ENCODE measurements at regions not wholly inside any gene's neighbourhood (a gene's known extent, or its start where the extent isn't known, plus 50 kb on each side); places are given as distances from the start of the nearest gene placed in this dataset.
"Not testable (repeated sequence)": the region's sequence is repeated elsewhere in the genome, so short reads cannot be mapped to it uniquely, and the experiment has no call there.

DNA sequence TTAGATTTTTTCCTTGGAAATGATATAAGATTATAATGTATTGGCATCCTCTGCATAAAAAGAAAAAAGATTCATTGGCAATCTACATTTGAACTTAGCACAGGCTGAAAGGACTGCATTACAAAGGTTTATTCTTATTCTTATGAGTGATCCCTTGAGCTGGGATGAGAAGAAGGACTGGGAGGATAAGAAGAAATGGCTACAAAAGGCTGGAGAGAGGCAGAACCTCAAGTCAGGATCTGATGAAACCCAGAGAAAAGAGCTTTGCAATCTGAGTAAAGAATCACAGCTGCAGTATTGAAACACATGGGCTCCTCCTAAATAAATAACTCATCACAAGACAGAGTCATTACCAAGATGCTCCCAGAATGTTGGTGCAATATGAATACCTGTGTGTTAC is 1635.4 kb upstream of the FLRT2 start:
- TF ChIP-seq JUND (IDR thresholded peaks at IDR 0.05; ENCODE audit: low read depth) = no peak

DNA sequence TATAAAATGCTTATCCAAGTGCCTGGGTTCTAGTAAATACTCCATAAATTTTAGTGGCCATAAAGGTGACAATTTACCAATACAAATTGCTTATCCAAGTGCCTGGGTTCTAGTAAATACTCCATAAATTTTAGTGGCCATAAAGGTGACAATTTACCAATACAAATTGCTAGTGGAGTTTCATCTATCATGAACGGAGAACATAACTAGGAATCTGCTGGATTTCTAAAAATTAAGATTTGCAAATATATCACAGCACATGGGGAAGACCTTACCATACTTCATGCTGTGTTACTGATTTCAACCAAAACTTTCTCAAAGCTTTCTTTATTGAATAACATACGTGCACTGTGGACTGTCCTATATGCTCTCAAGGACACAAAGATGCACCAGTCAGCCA is 1631.4 kb upstream of the FLRT2 start:
- in situ Hi-C loops (cut with HindIII; ENCODE audit: low pct_unique_long_range_greater_than_20kb, low sequenced_read_pairs); DNase-seq (ENCODE audit: low read depth in 1 of 2, low spot score in 1 of 2): not testable (repeated sequence)

More for the DNA sequence above, 1635.4 kb upstream of the FLRT2 start:
- DNase-seq (ENCODE audit: low read depth in 1 of 2, low spot score in 1 of 2) = no peak
- in situ Hi-C loops (cut with HindIII; ENCODE audit: low pct_unique_long_range_greater_than_20kb, low sequenced_read_pairs) = no loop called here

DNA sequence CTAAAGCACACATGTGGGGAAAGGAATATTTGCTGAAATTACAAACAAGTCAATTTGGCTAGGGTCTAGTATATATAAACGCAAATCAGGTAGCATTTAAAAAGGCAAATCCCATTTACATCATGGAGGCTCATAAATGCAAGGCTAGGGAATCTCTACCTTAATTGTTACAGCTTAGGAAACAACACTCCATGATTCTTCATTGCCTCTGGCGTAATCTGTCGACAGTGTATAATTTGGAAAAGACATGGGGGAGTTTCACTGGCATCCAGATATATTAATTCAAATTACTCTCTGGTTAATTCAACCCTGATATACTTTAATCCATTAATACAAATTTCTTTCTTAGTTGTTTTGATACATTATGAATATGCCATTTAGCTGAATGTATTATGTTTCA is 1630.2 kb upstream of the FLRT2 start:
- TF ChIP-seq JUND (IDR thresholded peaks at IDR 0.05; ENCODE audit: low read depth) = no peak

DNA sequence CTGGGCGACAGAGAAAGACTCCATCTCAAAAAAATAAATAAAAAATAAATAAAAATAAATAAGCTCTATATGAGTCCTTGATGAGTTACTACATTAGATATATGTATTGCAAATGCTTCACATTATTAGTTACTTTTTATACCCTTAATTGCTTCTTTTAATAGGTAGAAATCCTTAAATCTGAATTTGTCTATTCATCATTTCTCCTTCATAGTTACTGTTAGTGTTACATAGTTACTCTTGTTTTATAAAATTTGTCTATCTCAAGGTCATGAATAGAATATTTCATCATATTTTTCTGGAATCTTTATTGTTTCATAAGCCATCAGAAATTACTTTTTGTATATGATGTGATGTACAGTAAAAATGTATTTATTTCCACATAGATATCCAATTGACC is 1624.8 kb upstream of the FLRT2 start:
- TF ChIP-seq JUND (IDR thresholded peaks at IDR 0.05; ENCODE audit: low read depth) = no peak
- no peak for DNase-seq (ENCODE audit: low read depth in 1 of 2, low spot score in 1 of 2)
- in situ Hi-C loops (cut with HindIII; ENCODE audit: low pct_unique_long_range_greater_than_20kb, low sequenced_read_pairs) = no loop called here

More for the DNA sequence above, 1630.2 kb upstream of the FLRT2 start:
- no peak for DNase-seq (ENCODE audit: low read depth in 1 of 2, low spot score in 1 of 2)
- in situ Hi-C loops (cut with HindIII; ENCODE audit: low pct_unique_long_range_greater_than_20kb, low sequenced_read_pairs) = no loop called here

DNA sequence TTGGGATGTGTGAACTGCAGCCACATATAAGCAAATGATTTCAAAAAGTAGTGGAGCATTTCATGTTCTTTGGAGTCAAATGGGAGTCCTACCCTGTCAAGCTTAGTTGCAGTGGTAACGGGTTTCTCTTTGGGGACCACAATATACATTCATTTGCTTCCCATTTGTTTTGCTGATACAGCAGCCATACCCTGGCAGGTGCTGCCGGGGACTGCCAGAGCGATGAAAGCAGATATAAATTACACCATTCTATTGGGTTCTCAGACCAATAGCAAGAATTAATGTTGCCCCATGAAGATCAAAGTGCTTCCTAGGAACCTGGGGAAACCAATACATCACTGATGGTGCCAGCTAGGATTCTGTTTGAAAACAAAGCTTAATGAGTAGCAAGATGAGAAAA is 1621.5 kb upstream of the FLRT2 start:
- TF ChIP-seq JUND (IDR thresholded peaks at IDR 0.05; ENCODE audit: low read depth) = no peak
- DNase-seq (ENCODE audit: low read depth in 1 of 2, low spot score in 1 of 2) = no peak
- in situ Hi-C loops (cut with HindIII; ENCODE audit: low pct_unique_long_range_greater_than_20kb, low sequenced_read_pairs) = no loop called here

DNA sequence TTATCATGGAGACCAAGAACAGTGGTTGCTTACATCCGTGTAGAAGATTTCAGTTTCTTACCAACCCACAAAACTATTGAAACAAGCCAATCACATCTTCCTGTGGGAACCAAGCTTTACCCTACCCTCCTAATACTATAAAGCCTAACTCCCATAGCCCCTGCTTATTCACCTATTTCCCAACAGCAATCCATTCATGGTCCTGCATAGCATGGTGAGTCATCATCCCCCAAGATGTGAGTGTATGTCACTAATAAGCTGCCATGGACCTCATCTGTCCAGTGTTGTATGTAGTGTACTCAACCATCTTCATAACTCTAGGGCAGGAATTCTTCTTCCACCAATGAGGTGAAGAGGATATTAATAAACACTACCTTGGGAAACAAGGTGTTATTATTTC is 1620.4 kb upstream of the FLRT2 start:
- no peak for DNase-seq (ENCODE audit: low read depth in 1 of 2, low spot score in 1 of 2)
- in situ Hi-C loops (cut with HindIII; ENCODE audit: low pct_unique_long_range_greater_than_20kb, low sequenced_read_pairs) = no loop called here
- TF ChIP-seq JUND (IDR thresholded peaks at IDR 0.05; ENCODE audit: low read depth) = no peak

DNA sequence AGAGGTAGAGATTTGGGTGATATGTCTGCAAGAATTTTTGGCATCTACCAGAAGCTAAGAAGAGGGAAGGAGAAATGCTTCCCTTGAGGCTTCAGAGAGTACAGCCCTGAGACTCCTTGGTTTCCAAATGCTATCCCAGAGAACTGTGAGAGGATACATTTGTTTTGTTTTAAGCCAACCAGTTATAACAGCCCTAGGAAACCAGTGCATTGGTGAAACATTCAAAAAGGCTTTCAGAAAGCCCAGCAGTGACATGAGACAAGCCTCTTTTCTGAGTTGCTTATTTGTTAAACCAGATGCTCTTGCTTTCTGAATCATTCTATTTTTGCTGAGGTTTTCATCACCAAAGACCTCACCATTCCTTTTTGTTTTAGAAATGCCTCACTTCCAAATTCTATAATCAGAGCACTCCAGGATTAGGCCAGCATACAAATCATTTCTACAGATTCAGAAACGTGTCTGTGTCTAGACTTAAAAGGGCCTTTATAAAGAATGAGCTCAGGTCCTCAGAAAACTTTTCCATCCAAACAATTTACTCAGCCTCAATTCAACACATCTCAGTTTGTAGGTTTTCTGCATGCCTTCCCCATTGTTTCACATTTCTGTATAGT is 1617.8 kb upstream of the FLRT2 start:
- no peak for TF ChIP-seq JUND (IDR thresholded peaks at IDR 0.05; ENCODE audit: low read depth)
- in situ Hi-C loops (cut with HindIII; ENCODE audit: low pct_unique_long_range_greater_than_20kb, low sequenced_read_pairs) = no loop called here
- DNase-seq (ENCODE audit: low read depth in 1 of 2, low spot score in 1 of 2) = no peak

DNA sequence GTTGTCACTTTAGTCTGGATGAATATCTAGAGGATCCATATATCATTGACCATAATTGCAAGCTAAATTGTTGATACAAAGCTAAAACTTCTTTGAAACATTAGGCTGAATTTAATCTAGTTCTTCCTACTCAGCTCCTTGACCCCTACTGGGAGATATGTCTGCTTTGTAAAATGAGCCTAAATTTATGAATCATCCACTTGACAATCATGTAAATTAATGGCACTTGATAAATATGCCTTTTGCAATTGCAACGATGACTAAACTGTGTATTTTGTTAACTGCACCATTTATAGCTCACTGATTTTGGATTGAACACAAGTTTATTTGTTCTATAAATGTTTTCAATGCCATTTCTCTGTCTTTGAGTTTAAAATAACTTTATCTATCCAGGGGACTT is 1616.5 kb upstream of the FLRT2 start:
- TF ChIP-seq JUND (IDR thresholded peaks at IDR 0.05; ENCODE audit: low read depth) = no peak
- no peak for DNase-seq (ENCODE audit: low read depth in 1 of 2, low spot score in 1 of 2)
- in situ Hi-C loops (cut with HindIII; ENCODE audit: low pct_unique_long_range_greater_than_20kb, low sequenced_read_pairs) = no loop called here

DNA sequence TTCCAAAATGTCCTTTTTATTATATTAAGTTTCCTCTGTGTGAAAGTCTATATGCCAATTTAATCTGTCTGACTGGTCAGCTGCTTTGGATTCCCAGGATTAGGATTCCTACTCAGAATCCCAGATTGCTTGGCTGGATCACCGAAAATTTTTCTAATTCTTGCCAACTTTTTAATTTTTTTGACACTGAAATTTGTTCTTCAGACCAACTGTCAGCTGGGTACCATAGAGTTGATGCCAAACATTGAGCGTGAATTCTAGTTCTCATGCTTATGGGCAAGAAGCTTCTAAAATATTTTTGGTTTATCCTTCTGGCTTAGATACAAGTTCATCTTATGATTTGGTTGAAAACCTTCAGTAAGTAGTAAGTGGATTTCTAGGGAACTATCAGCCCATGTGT is 1611.4 kb upstream of the FLRT2 start:
- no peak for DNase-seq (ENCODE audit: low read depth in 1 of 2, low spot score in 1 of 2)
- no peak for TF ChIP-seq JUND (IDR thresholded peaks at IDR 0.05; ENCODE audit: low read depth)
- in situ Hi-C loops (cut with HindIII; ENCODE audit: low pct_unique_long_range_greater_than_20kb, low sequenced_read_pairs) = no loop called here

DNA sequence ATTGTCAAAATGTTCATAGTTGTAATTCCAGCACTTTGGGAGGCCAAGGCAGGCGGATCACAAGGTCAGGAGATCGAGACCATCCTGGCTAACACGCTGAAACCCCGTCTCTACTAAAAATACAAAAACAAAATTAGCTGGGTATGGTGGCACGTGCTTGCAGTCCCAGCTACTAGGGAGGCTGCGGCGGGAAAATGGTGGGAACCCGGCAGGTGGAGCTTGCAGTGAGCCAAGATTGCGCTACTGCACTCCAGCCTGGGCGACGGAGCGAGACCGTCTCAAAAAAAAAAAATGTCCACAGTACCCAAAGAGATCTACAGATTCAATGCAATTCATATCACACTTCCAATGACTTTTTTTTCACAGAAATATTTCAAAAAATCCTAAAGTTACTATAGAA is 1610.3 kb upstream of the FLRT2 start:
- DNase-seq (ENCODE audit: low read depth in 1 of 2, low spot score in 1 of 2); in situ Hi-C loops (cut with HindIII; ENCODE audit: low pct_unique_long_range_greater_than_20kb, low sequenced_read_pairs): not testable (repeated sequence)

DNA sequence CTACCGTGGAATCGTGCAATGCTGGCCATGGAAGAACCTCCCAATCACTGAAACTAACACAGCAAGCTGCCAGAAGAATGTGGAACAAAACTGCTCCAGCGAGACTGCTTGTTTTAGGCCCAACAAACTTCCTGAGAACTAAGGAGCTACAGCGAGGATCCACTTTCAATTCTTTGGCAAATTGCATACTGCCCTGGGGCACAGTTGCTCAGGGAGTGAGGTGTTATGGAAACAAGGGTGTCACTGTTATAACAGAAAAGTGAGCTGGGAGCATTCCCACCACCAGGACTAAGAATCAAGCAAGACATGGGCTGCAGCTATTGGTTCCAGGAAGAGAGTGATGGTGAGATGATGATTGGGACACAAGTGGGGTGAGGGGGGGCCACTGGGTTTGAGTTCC is 1606.1 kb upstream of the FLRT2 start:
- no peak for TF ChIP-seq JUND (IDR thresholded peaks at IDR 0.05; ENCODE audit: low read depth)
- in situ Hi-C loops (cut with HindIII; ENCODE audit: low pct_unique_long_range_greater_than_20kb, low sequenced_read_pairs) = no loop called here
- DNase-seq (ENCODE audit: low read depth in 1 of 2, low spot score in 1 of 2) = peak in 1 of 2 experiments; percentile 65

DNA sequence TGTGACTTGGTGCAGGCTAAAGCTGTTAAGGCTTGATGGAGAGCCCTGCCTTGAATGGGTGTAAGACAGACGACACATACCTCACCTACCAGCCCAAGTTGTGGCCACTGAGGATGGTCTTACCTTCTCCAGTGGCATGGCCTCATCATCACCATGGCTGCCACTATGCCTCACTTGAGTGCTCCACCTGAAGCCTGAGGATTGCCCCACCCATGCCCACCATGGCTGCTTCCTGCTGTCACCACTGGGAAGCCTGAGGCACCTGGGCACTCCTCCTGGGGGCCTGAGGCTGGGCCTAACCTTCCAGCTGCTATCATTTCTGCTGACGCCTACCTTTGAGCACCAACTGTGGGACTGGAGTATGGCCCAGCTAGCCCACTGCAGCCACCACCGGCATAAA is 1605.7 kb upstream of the FLRT2 start:
- DNase-seq (ENCODE audit: low read depth in 1 of 2, low spot score in 1 of 2) = no peak
- in situ Hi-C loops (cut with HindIII; ENCODE audit: low pct_unique_long_range_greater_than_20kb, low sequenced_read_pairs) = no loop called here
- no peak for TF ChIP-seq JUND (IDR thresholded peaks at IDR 0.05; ENCODE audit: low read depth)

DNA sequence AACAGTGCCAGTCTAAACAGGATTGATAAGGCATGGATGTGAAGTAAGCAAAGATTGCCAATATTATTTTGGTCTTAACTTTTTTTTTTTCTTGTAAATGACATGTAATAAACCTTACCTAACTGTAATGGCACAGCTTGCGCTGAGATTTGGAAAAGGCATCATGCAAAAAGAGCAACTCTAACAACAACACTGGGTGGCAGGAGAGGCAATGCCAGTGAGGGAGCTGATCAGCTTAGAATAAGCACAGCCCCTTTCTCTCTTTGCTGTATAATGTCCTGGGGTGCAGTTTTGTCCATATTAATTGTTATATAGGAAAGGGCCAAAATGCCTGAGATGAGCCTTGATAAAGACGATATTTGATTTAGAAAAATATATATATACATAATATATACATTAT is 1589.7 kb upstream of the FLRT2 start:
- DNase-seq (ENCODE audit: low read depth in 1 of 2, low spot score in 1 of 2) = peak; percentile 24 to 67
- no peak for TF ChIP-seq JUND (IDR thresholded peaks at IDR 0.05; ENCODE audit: low read depth)
- in situ Hi-C loops (cut with HindIII; ENCODE audit: low pct_unique_long_range_greater_than_20kb, low sequenced_read_pairs) = no loop called here

DNA sequence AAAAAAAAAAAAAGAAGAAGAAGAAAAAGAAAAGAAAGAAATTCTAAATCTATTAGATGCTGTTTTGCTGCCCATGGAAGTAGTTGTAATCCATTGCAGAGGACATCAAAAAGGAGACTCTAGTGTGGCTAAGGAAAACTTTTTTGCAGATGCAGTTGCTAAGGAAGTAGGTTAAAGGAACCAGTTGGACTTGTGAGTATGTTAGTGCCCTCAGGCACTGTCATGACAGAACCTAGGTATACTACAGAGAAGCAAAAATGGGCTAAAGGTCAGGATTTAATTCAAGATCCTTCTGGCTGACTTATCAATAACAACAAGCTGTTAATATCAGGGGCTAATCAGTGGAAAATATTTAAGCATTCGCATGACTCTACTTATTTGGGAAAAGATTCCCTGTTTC is 1571.6 kb upstream of the FLRT2 start:
- TF ChIP-seq JUND (IDR thresholded peaks at IDR 0.05; ENCODE audit: low read depth) = no peak
- in situ Hi-C loops (cut with HindIII; ENCODE audit: low pct_unique_long_range_greater_than_20kb, low sequenced_read_pairs) = no loop called here
- DNase-seq (ENCODE audit: low read depth in 1 of 2, low spot score in 1 of 2) = peak in 1 of 2 experiments; percentile 80

All from T47D (cell line).